ENCODE measurements at regions not wholly inside any gene's neighbourhood (a gene's known extent, or its start where the extent isn't known, plus 50 kb on each side); places are given as distances from the start of the nearest gene placed in this dataset.

- Histone ChIP-seq H3K4me1 (ENCODE audit: control insufficient read depth, low read depth, low read length) (no peaks in the 10 kb centered on the region), H3K9me3 (ENCODE audit: control insufficient read depth, low read depth, low read length) (no peaks in the 10 kb centered on the region), H3K27ac (ENCODE audit: low read length) (no peak overlapping the region), H3K36me3 (ENCODE audit: control insufficient read depth, low read depth, low read length) (no peaks in the 10 kb centered on the region), H3K9ac (ENCODE audit: low read length) (no peak overlapping the region), H3K4me3 (ENCODE audit: low read length) (no peak overlapping the region), H3K27me3 (ENCODE audit: control insufficient read depth, insufficient read depth, low read length) (no peaks in the 10 kb centered on the region)
Measured at GRCh38 chr16:64130140-64130539, 991.7 kb downstream of the CDH11 start.

- H3K27me3 ChIP-seq (ENCODE audit: control insufficient read depth, insufficient read depth, low read length): no peaks in the 10 kb centered on the region
- H3K36me3 ChIP-seq (ENCODE audit: control insufficient read depth, low read depth, low read length): no peaks in the 10 kb centered on the region
- no peak overlapping the region for H3K27ac ChIP-seq (ENCODE audit: low read length)
- no peaks in the 10 kb centered on the region for H3K9me3 ChIP-seq (ENCODE audit: control insufficient read depth, low read depth, low read length)
- H3K4me3 ChIP-seq (ENCODE audit: low read length): no peak overlapping the region
- no peaks in the 10 kb centered on the region for H3K4me1 ChIP-seq (ENCODE audit: control insufficient read depth, low read depth, low read length)
- H3K9ac ChIP-seq (ENCODE audit: low read length): no peak overlapping the region
Measured at GRCh38 chr16:64122177-64122576, 999.7 kb downstream of the CDH11 start.

- H3K4me1 ChIP-seq (ENCODE audit: control insufficient read depth, low read depth, low read length): no peaks in the 10 kb centered on the region
- H3K36me3 ChIP-seq (ENCODE audit: control insufficient read depth, low read depth, low read length): no peaks in the 10 kb centered on the region
- H3K27ac ChIP-seq (ENCODE audit: low read length): no peak overlapping the region
- H3K4me3 ChIP-seq (ENCODE audit: low read length): no peak overlapping the region
- no peaks in the 10 kb centered on the region for H3K9me3 ChIP-seq (ENCODE audit: control insufficient read depth, low read depth, low read length)
- H3K27me3 ChIP-seq (ENCODE audit: control insufficient read depth, insufficient read depth, low read length): no peaks in the 10 kb centered on the region
- no peak overlapping the region for H3K9ac ChIP-seq (ENCODE audit: low read length)
Measured at GRCh38 chr16:64121473-64121872, 1000.4 kb downstream of the CDH11 start.

GRCh38 chr16:64116151-64116550 is 1005.7 kb downstream of the CDH11 start:
- no peak overlapping the region for H3K4me3 ChIP-seq (ENCODE audit: low read length)
- H3K27me3 ChIP-seq (ENCODE audit: control insufficient read depth, insufficient read depth, low read length): no peaks in the 10 kb centered on the region
- no peaks in the 10 kb centered on the region for H3K4me1 ChIP-seq (ENCODE audit: control insufficient read depth, low read depth, low read length)
- no peak overlapping the region for H3K27ac ChIP-seq (ENCODE audit: low read length)
- no peak overlapping the region for H3K9ac ChIP-seq (ENCODE audit: low read length)
- H3K9me3 ChIP-seq (ENCODE audit: control insufficient read depth, low read depth, low read length): no peaks in the 10 kb centered on the region
- no peaks in the 10 kb centered on the region for H3K36me3 ChIP-seq (ENCODE audit: control insufficient read depth, low read depth, low read length)

DNA sequence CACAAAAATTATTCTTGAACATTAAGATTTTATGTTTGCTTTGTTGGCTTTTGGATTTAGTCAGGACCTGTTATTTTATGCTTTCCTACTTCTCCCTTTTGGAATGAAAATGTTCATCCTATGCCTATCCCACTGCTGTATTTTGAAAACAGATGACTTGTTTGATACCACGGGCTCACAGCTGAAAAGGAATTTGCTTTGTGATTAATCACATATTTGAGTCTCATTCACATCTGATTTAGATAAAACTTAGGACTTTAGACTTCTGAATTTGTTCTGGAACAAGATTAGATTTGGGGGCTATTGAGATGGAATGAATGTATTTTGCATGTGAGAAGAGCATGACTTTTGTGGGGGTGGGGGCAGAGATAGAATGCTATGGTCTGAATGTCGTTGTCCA is 1012.6 kb downstream of the CDH11 start:
- Histone ChIP-seq H3K9me3 (ENCODE audit: control insufficient read depth, low read depth, low read length) (no peaks in the 10 kb centered on the region), H3K4me3 (ENCODE audit: low read length) (no peak overlapping the region), H3K9ac (ENCODE audit: low read length) (no peak overlapping the region), H3K36me3 (ENCODE audit: control insufficient read depth, low read depth, low read length) (no peaks in the 10 kb centered on the region), H3K4me1 (ENCODE audit: control insufficient read depth, low read depth, low read length) (no peaks in the 10 kb centered on the region), H3K27ac (ENCODE audit: low read length) (no peak overlapping the region), H3K27me3 (ENCODE audit: control insufficient read depth, insufficient read depth, low read length) (no peaks in the 10 kb centered on the region)

GRCh38 chr16:64102654-64103053 is 1019.2 kb downstream of the CDH11 start:
- H3K27ac ChIP-seq (ENCODE audit: low read length): no peak overlapping the region
- no peak overlapping the region for H3K4me3 ChIP-seq (ENCODE audit: low read length)
- no peaks in the 10 kb centered on the region for H3K9me3 ChIP-seq (ENCODE audit: control insufficient read depth, low read depth, low read length)
- H3K4me1 ChIP-seq (ENCODE audit: control insufficient read depth, low read depth, low read length): no peaks in the 10 kb centered on the region
- H3K9ac ChIP-seq (ENCODE audit: low read length): no peak overlapping the region
- no peaks in the 10 kb centered on the region for H3K36me3 ChIP-seq (ENCODE audit: control insufficient read depth, low read depth, low read length)
- H3K27me3 ChIP-seq (ENCODE audit: control insufficient read depth, insufficient read depth, low read length): no peaks in the 10 kb centered on the region

DNA sequence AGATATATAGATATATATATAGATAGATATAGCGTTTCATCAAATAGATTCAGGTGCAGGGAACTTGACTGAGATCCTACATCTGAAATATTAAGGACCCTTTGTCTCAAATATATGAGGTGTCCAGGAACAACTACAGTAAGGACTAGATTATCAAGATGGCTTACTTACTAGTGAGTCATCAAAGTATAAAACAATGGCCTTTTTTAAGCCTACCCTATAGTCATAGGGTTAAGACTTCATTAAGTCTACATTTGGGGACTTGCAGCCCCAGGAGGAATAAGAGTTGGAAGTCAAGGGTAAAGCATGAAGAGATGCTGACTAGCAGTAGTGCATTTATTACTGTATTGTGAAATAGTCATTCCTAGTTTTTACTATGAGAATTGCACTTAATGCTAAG is 1023.4 kb downstream of the CDH11 start:
- Histone ChIP-seq H3K4me3 (ENCODE audit: low read length) (no peak overlapping the region), H3K4me1 (ENCODE audit: control insufficient read depth, low read depth, low read length) (no peaks in the 10 kb centered on the region), H3K9ac (ENCODE audit: low read length) (no peak overlapping the region), H3K9me3 (ENCODE audit: control insufficient read depth, low read depth, low read length) (no peaks in the 10 kb centered on the region), H3K27me3 (ENCODE audit: control insufficient read depth, insufficient read depth, low read length) (no peaks in the 10 kb centered on the region), H3K36me3 (ENCODE audit: control insufficient read depth, low read depth, low read length) (no peaks in the 10 kb centered on the region), H3K27ac (ENCODE audit: low read length) (no peak overlapping the region)

- Histone ChIP-seq H3K4me1 (ENCODE audit: control insufficient read depth, low read depth, low read length) (peaks cover 8% of the 10 kb centered on the region), H3K4me3 (ENCODE audit: low read length) (no peak overlapping the region), H3K27ac (ENCODE audit: low read length) (no peak overlapping the region), H3K9me3 (ENCODE audit: control insufficient read depth, low read depth, low read length) (no peaks in the 10 kb centered on the region), H3K36me3 (ENCODE audit: control insufficient read depth, low read depth, low read length) (no peaks in the 10 kb centered on the region), H3K27me3 (ENCODE audit: control insufficient read depth, insufficient read depth, low read length) (no peaks in the 10 kb centered on the region), H3K9ac (ENCODE audit: low read length) (no peak overlapping the region)
Measured at GRCh38 chr16:64096689-64097088, 1025.2 kb downstream of the CDH11 start.

- Histone ChIP-seq H3K27ac (ENCODE audit: low read length) (no peak overlapping the region), H3K9me3 (ENCODE audit: control insufficient read depth, low read depth, low read length) (no peaks in the 10 kb centered on the region), H3K36me3 (ENCODE audit: control insufficient read depth, low read depth, low read length) (no peaks in the 10 kb centered on the region), H3K27me3 (ENCODE audit: control insufficient read depth, insufficient read depth, low read length) (no peaks in the 10 kb centered on the region), H3K9ac (ENCODE audit: low read length) (no peak overlapping the region), H3K4me3 (ENCODE audit: low read length) (no peak overlapping the region), H3K4me1 (ENCODE audit: control insufficient read depth, low read depth, low read length) (peaks cover 8% of the 10 kb centered on the region)
Measured at GRCh38 chr16:64094992-64095634, 1026.8 kb downstream of the CDH11 start.

- Histone ChIP-seq H3K27ac (ENCODE audit: low read length) (no peak overlapping the region), H3K9ac (ENCODE audit: low read length) (no peak overlapping the region), H3K9me3 (ENCODE audit: control insufficient read depth, low read depth, low read length) (no peaks in the 10 kb centered on the region), H3K4me1 (ENCODE audit: control insufficient read depth, low read depth, low read length) (peaks cover 8% of the 10 kb centered on the region), H3K4me3 (ENCODE audit: low read length) (no peak overlapping the region), H3K27me3 (ENCODE audit: control insufficient read depth, insufficient read depth, low read length) (no peaks in the 10 kb centered on the region), H3K36me3 (ENCODE audit: control insufficient read depth, low read depth, low read length) (no peaks in the 10 kb centered on the region)
Measured at GRCh38 chr16:64094181-64094965, 1027.5 kb downstream of the CDH11 start.

GRCh38 chr16:64092271-64092670 is 1029.6 kb downstream of the CDH11 start:
- H3K4me1 ChIP-seq (ENCODE audit: control insufficient read depth, low read depth, low read length): peaks cover 8% of the 10 kb centered on the region
- no peak overlapping the region for H3K4me3 ChIP-seq (ENCODE audit: low read length)
- no peak overlapping the region for H3K9ac ChIP-seq (ENCODE audit: low read length)
- H3K27me3 ChIP-seq (ENCODE audit: control insufficient read depth, insufficient read depth, low read length): no peaks in the 10 kb centered on the region
- no peaks in the 10 kb centered on the region for H3K36me3 ChIP-seq (ENCODE audit: control insufficient read depth, low read depth, low read length)
- no peak overlapping the region for H3K27ac ChIP-seq (ENCODE audit: low read length)
- no peaks in the 10 kb centered on the region for H3K9me3 ChIP-seq (ENCODE audit: control insufficient read depth, low read depth, low read length)

DNA sequence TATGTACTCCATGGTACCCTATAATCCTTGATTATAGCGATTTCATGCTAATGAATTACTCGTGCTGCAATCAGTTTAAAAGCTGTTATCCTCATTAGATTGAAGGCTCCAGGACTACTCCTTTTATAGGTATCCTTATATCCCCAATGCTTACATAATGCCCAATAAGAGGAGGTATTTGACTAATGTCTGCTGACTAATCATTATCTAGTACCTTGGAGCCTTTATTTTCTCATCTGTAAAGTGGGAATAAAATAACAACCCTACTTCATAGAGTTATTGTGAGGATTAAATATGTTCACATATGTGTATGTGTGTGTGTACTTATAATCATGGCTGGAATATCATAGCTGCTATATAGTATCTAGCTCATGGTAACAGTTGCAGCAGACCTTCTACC is 1031.5 kb downstream of the CDH11 start:
- Histone ChIP-seq H3K4me3 (ENCODE audit: low read length) (no peak overlapping the region), H3K4me1 (ENCODE audit: control insufficient read depth, low read depth, low read length) (peaks cover 8% of the 10 kb centered on the region), H3K9ac (ENCODE audit: low read length) (no peak overlapping the region), H3K9me3 (ENCODE audit: control insufficient read depth, low read depth, low read length) (no peaks in the 10 kb centered on the region), H3K36me3 (ENCODE audit: control insufficient read depth, low read depth, low read length) (no peaks in the 10 kb centered on the region), H3K27me3 (ENCODE audit: control insufficient read depth, insufficient read depth, low read length) (no peaks in the 10 kb centered on the region), H3K27ac (ENCODE audit: low read length) (no peak overlapping the region)
